HUDEP-2 (cell line): ENCODE measurements at regions not wholly inside any gene's neighbourhood (a gene's known extent, or its start where the extent isn't known, plus 50 kb on each side); places are given as distances from the start of the nearest gene placed in this dataset.

Experiments used
- DNase-seq, 76 experiments: peaks; one replicate each; lab custom pipeline; 2025; ENCODE audit not compliant: unreplicated experiment in 76 of 76; lab: John Stamatoyannopoulos, UW

DNA sequence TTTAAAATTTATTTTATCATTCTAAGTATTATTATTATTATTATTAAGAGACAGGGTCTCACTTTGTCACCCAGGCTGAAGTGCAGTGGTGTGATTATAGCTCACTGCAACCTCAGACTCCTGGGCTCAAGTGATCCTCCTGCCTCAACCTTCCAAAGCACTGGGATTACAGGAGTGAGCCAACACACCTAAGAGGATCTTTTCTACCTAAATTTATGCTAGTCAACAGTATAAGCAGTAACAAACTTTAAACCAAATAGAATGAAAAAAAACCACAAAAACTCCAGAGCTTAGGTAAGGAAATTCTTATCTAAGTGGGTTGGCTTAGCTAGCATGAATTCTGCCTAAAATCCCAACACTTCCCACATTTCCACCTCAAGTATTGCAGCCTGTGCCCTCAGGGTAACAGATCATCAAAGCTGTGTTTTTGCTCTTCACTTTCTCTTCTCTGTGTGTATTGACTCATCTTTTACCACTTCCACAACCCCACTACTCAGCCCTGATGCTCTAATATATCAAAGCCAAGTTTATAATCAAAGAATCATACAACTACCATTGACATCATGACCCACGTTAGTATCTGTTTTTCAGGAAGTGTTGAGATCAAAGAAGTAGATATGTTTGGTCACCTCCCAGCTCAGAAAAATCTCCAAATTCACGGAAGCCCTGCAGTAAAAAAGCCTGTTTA lies 93.7 kb upstream of the SPON1 start:
- DNase-seq, result no peak

DNA sequence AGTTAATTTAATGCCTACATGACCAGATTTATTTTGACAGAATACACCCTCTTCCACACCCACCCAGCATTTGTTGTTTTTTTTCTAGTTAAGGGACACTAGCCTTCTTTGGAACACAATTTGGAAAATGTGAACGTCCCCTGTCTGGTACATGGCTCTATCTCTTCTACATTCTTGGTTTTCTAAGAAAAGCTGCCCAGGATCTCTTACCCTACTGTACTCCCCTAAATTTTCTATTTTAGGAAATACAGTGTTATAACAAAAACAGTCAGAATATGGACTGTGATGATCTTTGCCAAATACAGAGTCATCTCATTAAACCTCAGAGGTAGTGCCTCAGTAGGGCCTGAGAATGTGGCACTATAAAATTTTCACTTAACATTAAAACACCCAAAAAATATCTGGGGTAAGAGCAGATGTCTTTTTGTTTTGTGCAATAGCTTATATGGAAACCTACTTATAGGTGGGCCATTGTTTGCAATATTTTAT lies 93.1 kb upstream of the SPON1 start:
- no peak for DNase-seq

- no peak for DNase-seq
Observed at GRCh38 chr11:13874597-13874996, 87.9 kb upstream of the SPON1 start.

- DNase-seq, result no peak
Observed at GRCh38 chr11:13875643-13876042, 86.9 kb upstream of the SPON1 start.

DNA sequence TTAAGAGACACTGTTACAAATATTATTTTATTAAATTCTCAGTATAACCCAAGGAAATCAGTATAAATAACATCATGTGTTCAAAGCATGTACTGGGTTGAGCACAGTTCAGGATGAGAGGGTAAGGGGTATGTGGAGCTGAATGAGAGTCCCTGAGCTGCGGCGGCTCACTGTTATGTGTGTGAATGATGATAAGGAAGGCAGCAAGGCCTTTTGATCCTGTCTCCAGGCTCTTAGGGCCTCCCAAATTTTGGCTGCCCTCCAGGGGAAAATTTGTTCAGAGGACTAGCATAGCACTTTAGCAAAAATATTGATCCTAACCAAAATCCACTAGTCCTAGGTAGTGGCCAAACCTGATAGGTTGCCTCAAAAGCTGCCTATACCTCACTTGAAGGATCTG lies 86.1 kb upstream of the SPON1 start:
- DNase-seq, result peak in 19 of 76 experiments; percentile 1 to 34 (median 8)

DNA sequence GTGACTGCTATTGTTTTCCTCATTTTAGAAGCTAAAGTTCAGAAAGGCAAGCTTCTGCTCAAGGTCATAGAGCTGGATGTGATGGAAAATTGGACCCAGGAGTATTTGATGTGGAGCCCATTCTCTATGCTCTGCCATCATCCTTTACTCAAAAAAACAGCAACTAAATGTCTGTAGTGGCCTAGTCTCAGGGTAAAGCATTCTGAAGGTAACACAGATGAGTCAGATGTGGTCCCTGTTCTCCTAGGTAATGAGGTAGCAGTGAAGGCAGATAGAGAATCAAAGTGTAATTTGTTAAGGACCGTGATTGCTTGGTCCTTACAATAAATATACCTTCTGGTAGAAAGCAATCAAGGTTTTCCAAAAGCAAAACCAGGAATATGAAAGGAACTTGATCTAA lies 84.4 kb upstream of the SPON1 start:
- DNase-seq, result no peak

GRCh38 chr11:13880634-13881033 lies 81.9 kb upstream of the SPON1 start:
- DNase-seq, result no peak

DNA sequence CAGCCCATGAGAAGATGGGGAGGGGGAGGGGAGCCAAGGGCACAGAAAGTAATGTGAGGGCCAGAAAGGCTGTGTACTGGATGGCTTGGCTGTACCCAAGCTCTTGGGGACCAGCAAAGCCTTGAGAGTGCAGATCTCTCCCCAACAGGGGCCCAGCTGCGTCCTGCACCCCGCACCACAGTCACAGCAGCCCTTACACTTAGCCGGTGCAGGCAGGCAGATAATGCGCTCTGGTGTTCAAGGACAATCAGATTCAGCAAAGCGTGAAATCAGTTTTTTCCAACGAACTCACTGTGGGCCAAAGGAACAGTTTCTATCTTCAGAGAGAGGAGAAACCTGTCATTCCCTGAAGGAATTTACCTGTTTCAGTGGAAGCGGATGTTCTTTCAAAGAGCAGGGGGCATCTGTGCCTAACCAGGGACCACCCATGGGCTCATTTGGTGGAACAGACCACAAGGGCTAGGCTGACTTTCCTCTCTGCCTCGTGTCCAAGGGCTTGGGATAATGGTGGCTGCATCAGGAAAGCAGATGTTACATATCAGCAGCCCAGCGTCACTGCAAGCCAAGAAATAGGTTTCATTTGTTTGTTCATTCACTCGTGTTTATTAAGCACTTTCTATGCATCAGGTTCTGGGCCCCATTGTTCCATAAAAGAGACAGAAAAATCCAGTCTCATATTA lies 81.2 kb upstream of the SPON1 start:
- DNase-seq, result no peak

- peak in 1 of 76 experiments; percentile 1 for DNase-seq
Observed at GRCh38 chr11:13883042-13883441, 79.5 kb upstream of the SPON1 start.

GRCh38 chr11:13883589-13883988 lies 78.9 kb upstream of the SPON1 start:
- DNase-seq, result no peak

DNA sequence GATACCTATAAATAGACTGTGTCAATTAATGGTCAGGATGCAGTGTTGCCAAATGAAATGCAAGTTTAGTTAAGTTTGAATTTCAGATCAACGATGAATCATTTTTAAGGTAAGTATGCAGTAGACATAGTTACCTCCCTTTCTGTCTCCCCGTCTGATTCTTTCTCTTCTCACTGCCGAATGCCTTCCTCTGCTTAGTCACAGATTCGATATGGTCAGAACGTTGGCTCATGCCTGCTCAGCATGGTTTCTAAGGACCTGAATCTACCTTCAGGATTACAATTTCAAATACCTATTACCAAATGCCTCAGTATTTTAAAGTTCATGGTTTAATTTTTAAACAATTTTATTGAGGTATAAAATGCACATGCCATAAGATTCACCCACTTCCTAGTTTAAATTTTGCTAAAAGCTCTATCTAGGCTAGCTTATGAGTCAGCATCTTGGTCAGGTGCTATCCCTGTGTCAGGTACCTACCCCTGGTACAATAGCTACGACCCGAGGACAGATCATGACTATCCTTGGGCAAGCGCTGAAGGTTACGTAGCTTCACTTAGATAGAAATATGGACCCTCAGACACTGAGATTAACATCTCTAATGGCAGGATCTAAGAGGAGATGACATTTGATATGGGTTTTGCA lies 78.2 kb upstream of the SPON1 start:
- no peak for DNase-seq

DNA sequence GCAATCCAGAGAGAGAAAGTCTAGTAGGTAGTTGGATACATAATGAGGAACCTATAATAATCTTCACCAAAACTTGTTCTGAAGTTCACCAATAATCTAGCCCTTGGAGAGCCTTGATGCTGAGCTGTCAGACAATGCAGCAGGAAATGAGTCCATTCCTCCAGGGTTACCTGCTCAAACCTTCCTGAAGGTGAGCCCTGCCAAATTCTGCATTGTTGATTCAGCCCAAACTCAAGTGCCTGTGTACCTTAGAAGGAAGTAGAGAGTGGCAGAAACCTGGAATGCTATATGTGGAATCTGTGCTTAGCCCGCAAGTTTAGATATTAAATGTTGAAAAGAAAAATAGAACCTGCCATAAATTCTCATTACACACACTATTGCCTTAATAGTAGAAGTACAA lies 77.4 kb upstream of the SPON1 start:
- DNase-seq, result no peak

- no peak for DNase-seq
Observed at GRCh38 chr11:13889552-13890249, 72.8 kb upstream of the SPON1 start.

GRCh38 chr11:13891911-13892310 lies 70.6 kb upstream of the SPON1 start:
- DNase-seq, result no peak

- DNase-seq, result no peak
Observed at GRCh38 chr11:13896175-13896980, 66.1 kb upstream of the SPON1 start.

DNA sequence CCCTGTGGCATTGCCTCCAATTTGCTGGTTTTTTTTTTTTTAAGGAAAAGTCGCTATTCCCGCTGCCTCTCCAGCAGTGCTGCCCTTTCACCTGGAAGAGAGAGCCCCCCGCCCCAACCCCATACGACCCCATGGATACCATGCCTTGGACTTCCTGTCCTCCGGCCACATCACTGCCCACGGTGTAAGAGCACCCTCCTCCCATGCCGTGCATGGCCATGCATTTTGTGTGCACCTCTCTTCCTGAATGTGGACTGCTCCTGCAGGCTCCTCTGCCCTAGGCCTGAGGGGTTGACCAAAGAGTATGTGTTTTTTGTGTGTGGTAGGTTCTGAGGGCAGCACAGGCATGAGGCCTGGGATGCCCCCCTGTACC lies 65.6 kb upstream of the SPON1 start:
- DNase-seq, result no peak

GRCh38 chr11:13897646-13898276 lies 64.8 kb upstream of the SPON1 start:
- no peak for DNase-seq

- DNase-seq, result no peak
Observed at GRCh38 chr11:13899603-13900002, 62.9 kb upstream of the SPON1 start.

- no peak for DNase-seq
Observed at GRCh38 chr11:13902523-13902922, 60.0 kb upstream of the SPON1 start.

DNA sequence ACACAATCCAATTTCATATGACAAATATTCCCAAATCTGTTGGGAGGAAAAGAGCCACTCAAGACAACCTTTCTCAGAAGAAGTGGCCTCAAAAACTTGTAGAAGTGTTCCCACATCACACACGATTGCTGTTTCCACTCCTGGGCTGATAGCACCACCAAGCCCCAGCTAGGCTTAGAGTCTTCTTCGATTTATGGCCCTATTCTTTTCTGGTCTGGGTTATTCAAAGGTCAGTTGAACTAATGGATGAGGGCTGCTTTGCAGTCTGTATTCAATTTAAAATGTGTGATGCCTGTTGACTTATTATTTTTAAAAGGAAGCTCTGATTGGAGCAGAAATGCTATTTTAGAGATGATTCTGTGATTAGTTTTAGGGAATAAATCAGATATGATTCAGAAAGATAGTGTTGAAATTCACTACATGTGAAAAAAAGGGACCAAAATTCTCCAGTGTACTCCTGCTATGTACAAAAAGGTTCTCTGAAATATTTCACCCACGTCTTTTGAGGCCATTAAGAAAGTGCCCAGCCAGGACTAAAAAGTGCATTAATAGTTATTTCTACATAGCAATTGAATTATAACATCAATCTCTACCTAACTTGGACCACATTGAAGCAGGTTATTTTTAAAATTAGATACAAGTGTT lies 57.3 kb upstream of the SPON1 start:
- DNase-seq, result no peak
